SK-N-MC (cell line): ENCODE measurements at regions not wholly inside any gene's neighbourhood (a gene's known extent, or its start where the extent isn't known, plus 50 kb on each side); places are given as distances from the start of the nearest gene placed in this dataset.

Experiments
- EZH2 ChIP-seq: fragments of 200-600 bp; sonication (generic); IDR thresholded peaks from one replicate; pipeline ENCODE4 v1.6.1; 2017; ENCODE audit warnings: antibody characterized with exemption
- FOXP2 ChIP-seq: optimal IDR thresholded peaks from 2 replicates; pipeline ENCODE3; 2011; ENCODE audit warnings: mild to moderate bottlenecking, moderate library complexity; ENCODE audit not compliant: insufficient read depth; ENCODE audit errors: extremely low read length, control extremely low read depth
- POLR2AphosphoS5 ChIP-seq: IDR thresholded peaks from 2 replicates; pipeline ENCODE4 v1.6.1; 2012; ENCODE audit warnings: mild to moderate bottlenecking, low read depth, low read length, borderline replicate concordance

DNA sequence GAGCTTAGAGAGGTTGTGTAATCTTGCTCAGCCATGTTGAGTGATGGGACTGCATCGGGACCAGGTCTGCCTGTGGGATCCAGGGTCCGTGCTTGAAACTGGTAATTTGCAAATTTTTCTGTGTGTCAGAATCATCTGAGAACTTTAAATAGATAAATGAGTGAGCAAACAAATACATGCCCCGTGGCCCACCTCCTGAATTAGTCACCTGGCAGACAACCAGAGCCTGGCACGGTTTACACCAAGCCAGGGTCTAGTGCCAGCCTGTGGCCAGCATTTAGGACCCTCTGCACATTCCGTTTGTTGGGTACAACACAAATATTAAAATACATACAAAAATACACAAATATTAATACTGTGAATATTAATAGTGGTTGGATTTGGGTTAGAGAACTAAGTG, 90.6 kb upstream of the STOX2 start:
- no peak for TF ChIP-seq POLR2AphosphoS5
- no peak for TF ChIP-seq EZH2
- no peak for TF ChIP-seq FOXP2
